ENCODE measurements at regions not wholly inside any gene's neighbourhood (a gene's known extent, or its start where the extent isn't known, plus 50 kb on each side); places are given as distances from the start of the nearest gene placed in this dataset.

- H3K4me1 ChIP-seq (ENCODE audit: control insufficient read depth in 5 of 5, insufficient read depth in 5 of 5, low read length in 5 of 5): no peaks in the 10 kb centered on the region
- ATAC-seq (ENCODE audit: insufficient read depth, low FRiP score): no peak
- H3K27ac ChIP-seq (ENCODE audit: low read depth in 1 of 2, low read length in 1 of 2): no peak overlapping the region
- TF ChIP-seq, protein P1, sequence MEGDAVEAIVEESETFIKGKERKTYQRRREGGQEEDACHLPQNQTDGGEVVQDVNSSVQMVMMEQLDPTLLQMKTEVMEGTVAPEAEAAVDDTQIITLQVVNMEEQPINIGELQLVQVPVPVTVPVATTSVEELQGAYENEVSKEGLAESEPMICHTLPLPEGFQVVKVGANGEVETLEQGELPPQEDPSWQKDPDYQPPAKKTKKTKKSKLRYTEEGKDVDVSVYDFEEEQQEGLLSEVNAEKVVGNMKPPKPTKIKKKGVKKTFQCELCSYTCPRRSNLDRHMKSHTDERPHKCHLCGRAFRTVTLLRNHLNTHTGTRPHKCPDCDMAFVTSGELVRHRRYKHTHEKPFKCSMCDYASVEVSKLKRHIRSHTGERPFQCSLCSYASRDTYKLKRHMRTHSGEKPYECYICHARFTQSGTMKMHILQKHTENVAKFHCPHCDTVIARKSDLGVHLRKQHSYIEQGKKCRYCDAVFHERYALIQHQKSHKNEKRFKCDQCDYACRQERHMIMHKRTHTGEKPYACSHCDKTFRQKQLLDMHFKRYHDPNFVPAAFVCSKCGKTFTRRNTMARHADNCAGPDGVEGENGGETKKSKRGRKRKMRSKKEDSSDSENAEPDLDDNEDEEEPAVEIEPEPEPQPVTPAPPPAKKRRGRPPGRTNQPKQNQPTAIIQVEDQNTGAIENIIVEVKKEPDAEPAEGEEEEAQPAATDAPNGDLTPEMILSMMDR (IDR thresholded peaks at IDR 0.05; ENCODE audit: control extremely low read depth, extremely low read depth): no peak
- peaks cover 0 to 2% (median 0%) of the 10 kb centered on the region in 3 donors for H3K27me3 ChIP-seq (ENCODE audit: control insufficient read depth in 3 of 3, insufficient read depth in 3 of 3, low read length in 2 of 3)
- no peaks in the 10 kb centered on the region for H3K9me3 ChIP-seq (ENCODE audit: control insufficient read depth in 4 of 4, insufficient read depth in 3 of 4, low read length in 3 of 4)
- WGBS, 2 donors: 65 to 72% methylated on average over 12 of the region's 12 CpGs
- DNase-seq: no peak
- no peak overlapping the region for H3K4me3 ChIP-seq
- no peaks in the 10 kb centered on the region for H3K36me3 ChIP-seq (ENCODE audit: control insufficient read depth in 4 of 4, insufficient read depth in 4 of 4, low read length in 4 of 4)
- no peak overlapping the region for H3K9ac ChIP-seq (ENCODE audit: insufficient read depth in 1 of 2, low read length in 2 of 2)
These were observed 382.4 kb downstream of the CDK5RAP2 start for GRCh38 chr9:120197605-120198004.

- H3K9me3 ChIP-seq (ENCODE audit: control insufficient read depth in 4 of 4, insufficient read depth in 3 of 4, low read length in 3 of 4): no peaks in the 10 kb centered on the region
- TF ChIP-seq, protein P1 (IDR thresholded peaks at IDR 0.05; ENCODE audit: control extremely low read depth, extremely low read depth): no peak
- no peaks in the 10 kb centered on the region for H3K36me3 ChIP-seq (ENCODE audit: control insufficient read depth in 4 of 4, insufficient read depth in 4 of 4, low read length in 4 of 4)
- WGBS, 2 donors: 77 to 80% methylated on average over 3 of the region's 3 CpGs
- no peak for DNase-seq
- H3K4me1 ChIP-seq (ENCODE audit: control insufficient read depth in 5 of 5, insufficient read depth in 5 of 5, low read length in 5 of 5): no peaks in the 10 kb centered on the region
- no peak overlapping the region for H3K9ac ChIP-seq (ENCODE audit: insufficient read depth in 1 of 2, low read length in 2 of 2)
- H3K4me3 ChIP-seq: no peak overlapping the region
- no peaks in the 10 kb centered on the region for H3K27me3 ChIP-seq (ENCODE audit: control insufficient read depth in 3 of 3, insufficient read depth in 3 of 3, low read length in 2 of 3)
- ATAC-seq (ENCODE audit: insufficient read depth, low FRiP score): no peak
- H3K27ac ChIP-seq (ENCODE audit: low read depth in 1 of 2, low read length in 1 of 2): no peak overlapping the region
These were observed 388.8 kb downstream of the CDK5RAP2 start for GRCh38 chr9:120191141-120191540.

GRCh38 chr9:120187758-120188157 lies 392.2 kb downstream of the CDK5RAP2 start:
- H3K4me1 ChIP-seq (ENCODE audit: control insufficient read depth in 5 of 5, insufficient read depth in 5 of 5, low read length in 5 of 5): no peaks in the 10 kb centered on the region
- H3K27me3 ChIP-seq (ENCODE audit: control insufficient read depth in 3 of 3, insufficient read depth in 3 of 3, low read length in 2 of 3): no peaks in the 10 kb centered on the region
- no peak for DNase-seq
- no peaks in the 10 kb centered on the region for H3K36me3 ChIP-seq (ENCODE audit: control insufficient read depth in 4 of 4, insufficient read depth in 4 of 4, low read length in 4 of 4)
- TF ChIP-seq, protein P1 (IDR thresholded peaks at IDR 0.05; ENCODE audit: control extremely low read depth, extremely low read depth): no peak
- no peak overlapping the region for H3K9ac ChIP-seq (ENCODE audit: insufficient read depth in 1 of 2, low read length in 2 of 2)
- H3K9me3 ChIP-seq (ENCODE audit: control insufficient read depth in 4 of 4, insufficient read depth in 3 of 4, low read length in 3 of 4): peaks cover 0 to 2% (median 0%) of the 10 kb centered on the region in 4 donors
- no peak overlapping the region for H3K27ac ChIP-seq (ENCODE audit: low read depth in 1 of 2, low read length in 1 of 2)
- 66 to 78% methylated on average over 8 of the region's 8 CpGs for WGBS, 2 donors
- ATAC-seq (ENCODE audit: insufficient read depth, low FRiP score): no peak
- no peak overlapping the region for H3K4me3 ChIP-seq

GRCh38 chr9:120186276-120186675 lies 393.7 kb downstream of the CDK5RAP2 start:
- H3K4me1 ChIP-seq (ENCODE audit: control insufficient read depth in 5 of 5, insufficient read depth in 5 of 5, low read length in 5 of 5): no peaks in the 10 kb centered on the region
- no peak for ATAC-seq (ENCODE audit: insufficient read depth, low FRiP score)

More at GRCh38 chr9:120186276-120186675, 393.7 kb downstream of the CDK5RAP2 start:
- peak in 1 of 3 donors; percentile 13 for DNase-seq
- 58 to 77% methylated on average over 3 of the region's 3 CpGs for WGBS, 2 donors
- H3K4me3 ChIP-seq: no peak overlapping the region
- no peaks in the 10 kb centered on the region for H3K36me3 ChIP-seq (ENCODE audit: control insufficient read depth in 4 of 4, insufficient read depth in 4 of 4, low read length in 4 of 4)
- TF ChIP-seq, protein P1 (IDR thresholded peaks at IDR 0.05; ENCODE audit: control extremely low read depth, extremely low read depth): no peak
- no peak overlapping the region for H3K9ac ChIP-seq (ENCODE audit: insufficient read depth in 1 of 2, low read length in 2 of 2)
- no peaks in the 10 kb centered on the region for H3K27me3 ChIP-seq (ENCODE audit: control insufficient read depth in 3 of 3, insufficient read depth in 3 of 3, low read length in 2 of 3)
- peaks cover 0 to 2% (median 0%) of the 10 kb centered on the region in 4 donors for H3K9me3 ChIP-seq (ENCODE audit: control insufficient read depth in 4 of 4, insufficient read depth in 3 of 4, low read length in 3 of 4)
- H3K27ac ChIP-seq (ENCODE audit: low read depth in 1 of 2, low read length in 1 of 2): no peak overlapping the region

Data from lung (tissue), 11 donors.